Caco-2 (cell line): ENCODE measurements at regions not wholly inside any gene's neighbourhood (a gene's known extent, or its start where the extent isn't known, plus 50 kb on each side); places are given as distances from the start of the nearest gene placed in this dataset.
"Not testable (repeated sequence)": the region's sequence is repeated elsewhere in the genome, so short reads cannot be mapped to it uniquely, and the experiment has no call there.

Source experiments
- BruUV-seq: library from RNA; stranded (reverse); fragments of 400-500 nt; replicated peaks from 2 replicates; lab custom pipeline; 2021; lab: Mats Ljungman, UMichigan
- CTCF ChIA-PET: fragments of 300-600 bp; sonication (Branson Sonifier 250); formaldehyde crosslinking; loops from one replicate; lab custom pipeline; 2022; ENCODE audit warnings: antibody characterized with exemption; lab: Charles Lee
- POLR2A ChIA-PET: fragments of 300-600 bp; sonication (Branson Sonifier 250); formaldehyde crosslinking; loops from one replicate; lab custom pipeline; 2022; ENCODE audit warnings: antibody characterized with exemption; lab: Charles Lee
- DNase-seq, 2 experiments: peaks; one replicate each; pipeline versions ENCODE4 v3.0.0 to v3.0.0-alpha.2; 2020 to 2022
- H3K27me3 ChIP-seq: replicated peaks from 2 replicates; pipeline ENCODE4 v1.6.0; 2011; ENCODE audit warnings: low read length; ENCODE audit not compliant: control insufficient read depth, insufficient read depth
- H3K36me3 ChIP-seq: 2 replicates; pipeline ENCODE4 v1.5.1; 2011; ENCODE audit warnings: low read length; ENCODE audit not compliant: control insufficient read depth, insufficient read depth
- H3K4me1 ChIP-seq: fragments of 250-450 bp; sonication (Bioruptor Pico); 2 replicates; pipeline ENCODE4 v1.5.1; 2020; ENCODE audit warnings: mild to moderate bottlenecking
- H3K4me3 ChIP-seq: 2 replicates; pipeline ENCODE4 v1.5.1; 2011; ENCODE audit warnings: low read depth, mild to moderate bottlenecking, control low read depth, low read length
- H3K9me3 ChIP-seq: fragments of 250-450 bp; sonication (Bioruptor Pico); 2 replicates; pipeline ENCODE4 v1.5.1; 2020; ENCODE audit warnings: mild to moderate bottlenecking, moderate library complexity
- H3K27ac Mint-ChIP-seq: one replicate; pipeline ENCODE4 v1.8.0; 2022; ENCODE audit warnings: mixed read lengths; ENCODE audit not compliant: unreplicated experiment
- H3K27me3 Mint-ChIP-seq: one replicate; pipeline ENCODE4 v1.8.0; 2022; ENCODE audit warnings: mixed read lengths; ENCODE audit not compliant: insufficient read depth, unreplicated experiment
- H3K36me3 Mint-ChIP-seq: one replicate; pipeline ENCODE4 v1.8.0; 2022; ENCODE audit warnings: mild to moderate bottlenecking, mixed read lengths; ENCODE audit not compliant: insufficient read depth, unreplicated experiment
- H3K4me1 Mint-ChIP-seq: one replicate; pipeline ENCODE4 v1.8.0; 2022; ENCODE audit warnings: low read depth, mixed read lengths; ENCODE audit not compliant: unreplicated experiment
- H3K4me3 Mint-ChIP-seq: one replicate; pipeline ENCODE4 v1.8.0; 2022; ENCODE audit warnings: mild to moderate bottlenecking, moderate library complexity, mixed read lengths; ENCODE audit not compliant: unreplicated experiment
- H3K9me3 Mint-ChIP-seq: one replicate; pipeline ENCODE4 v1.8.0; 2022; ENCODE audit warnings: mixed read lengths; ENCODE audit not compliant: unreplicated experiment
- CTCF ChIP-seq, 2 experiments: fragments of 200-600 bp in 1 of 2; IDR thresholded peaks; 1 replicate in 1 of 2; 2 replicates in 1 of 2; pipeline versions ENCODE4 v1.5.1 to v1.8.0; 2011 to 2022; ENCODE audit warnings: antibody characterized with exemption in 1 of 2, control low read depth in 1 of 2, inconsistent platforms in 1 of 2, low read depth in 1 of 2, low read length in 1 of 2, mild to moderate bottlenecking in 1 of 2, moderate library complexity in 1 of 2; ENCODE audit not compliant: insufficient read depth in 1 of 2, severe bottlenecking in 1 of 2, unreplicated experiment in 1 of 2
- intact Hi-C: fragments of 100-400 bp; cut with micrococcal nuclease; formaldehyde crosslinking; loops from one replicate; pipeline ENCODE4 v1.10.0; 2022; ENCODE audit not compliant: unreplicated experiment

- Histone ChIP-seq H3K4me1 (no peaks in the 10 kb centered on the region), H3K9me3 (no peaks in the 10 kb centered on the region), H3K27me3 (no peaks in the 10 kb centered on the region), H3K36me3 (no peaks in the 10 kb centered on the region), H3K4me3 (no peak overlapping the region)
- POLR2A ChIA-PET = no interaction called here
- no peak for DNase-seq
- Mint-ChIP-seq H3K27me3 (no peaks in the 10 kb centered on the region), H3K4me3 (no peak overlapping the region), H3K27ac (no peak overlapping the region), H3K4me1 (no peaks in the 10 kb centered on the region), H3K9me3 (peaks cover 9% of the 10 kb centered on the region), H3K36me3 (no peaks in the 10 kb centered on the region)
- CTCF ChIA-PET = no interaction called here
- intact Hi-C loops = no loop called here
- no peak for TF ChIP-seq CTCF (IDR thresholded peaks at IDR 0.05; ENCODE audit: insufficient read depth in 1 of 2, low read depth in 1 of 2, low read length in 1 of 2, severe bottlenecking in 1 of 2, unreplicated experiment in 1 of 2)
- BruUV-seq = no TSS peak
Observed at GRCh38 chr5:119721775-119722174, 92.4 kb downstream of the FAM170A start.

GRCh38 chr5:119725291-119725690 is 95.9 kb downstream of the FAM170A start:
- H3K27ac Mint-ChIP-seq, CTCF ChIA-PET, H3K4me3 ChIP-seq, DNase-seq, intact Hi-C loops, H3K36me3 Mint-ChIP-seq, H3K9me3 ChIP-seq, H3K4me3 Mint-ChIP-seq, H3K4me1 Mint-ChIP-seq, BruUV-seq, H3K4me1 ChIP-seq, H3K27me3 Mint-ChIP-seq, POLR2A ChIA-PET, H3K27me3 ChIP-seq, H3K36me3 ChIP-seq: not testable (repeated sequence)
- peaks cover 12% of the 10 kb centered on the region for H3K9me3 Mint-ChIP-seq

- no peak overlapping the region for H3K4me3 ChIP-seq
- TF ChIP-seq CTCF (IDR thresholded peaks at IDR 0.05; ENCODE audit: insufficient read depth in 1 of 2, low read depth in 1 of 2, low read length in 1 of 2, severe bottlenecking in 1 of 2, unreplicated experiment in 1 of 2) = no peak
- Mint-ChIP-seq H3K27ac (no peak overlapping the region), H3K27me3 (peaks cover 10% of the 10 kb centered on the region), H3K4me3 (no peak overlapping the region), H3K4me1 (no peaks in the 10 kb centered on the region), H3K9me3 (peaks cover 12% of the 10 kb centered on the region), H3K36me3 (no peaks in the 10 kb centered on the region)
- no peaks in the 10 kb centered on the region for H3K4me1 ChIP-seq
- H3K27me3 ChIP-seq = no peaks in the 10 kb centered on the region
- ChIA-PET POLR2A (no interaction called here), CTCF (no interaction called here)
- H3K9me3 ChIP-seq = no peaks in the 10 kb centered on the region
- H3K36me3 ChIP-seq = no peaks in the 10 kb centered on the region
- no TSS peak for BruUV-seq
- intact Hi-C loops = no loop called here
- DNase-seq = no peak
Observed at GRCh38 chr5:119726544-119726943, 97.2 kb downstream of the FAM170A start.

- CTCF ChIA-PET = no interaction called here
- H3K4me3 ChIP-seq = no peak overlapping the region
- intact Hi-C loops = loop anchor here (10.0 kb wide), 1 partner anchor 395 kb away; no protein-coding TSS in a partner anchor
Observed at GRCh38 chr5:119740225-119740624, 110.9 kb downstream of the FAM170A start.

More at GRCh38 chr5:119740225-119740624, 110.9 kb downstream of the FAM170A start:
- Histone ChIP-seq H3K27me3 (no peaks in the 10 kb centered on the region), H3K36me3 (no peaks in the 10 kb centered on the region), H3K4me1 (no peaks in the 10 kb centered on the region), H3K9me3 (no peaks in the 10 kb centered on the region)
- no peak for TF ChIP-seq CTCF (IDR thresholded peaks at IDR 0.05; ENCODE audit: insufficient read depth in 1 of 2, low read depth in 1 of 2, low read length in 1 of 2, severe bottlenecking in 1 of 2, unreplicated experiment in 1 of 2)
- Mint-ChIP-seq H3K27ac (no peak overlapping the region), H3K36me3 (no peaks in the 10 kb centered on the region), H3K4me3 (no peak overlapping the region), H3K4me1 (no peaks in the 10 kb centered on the region), H3K9me3 (no peaks in the 10 kb centered on the region), H3K27me3 (peaks cover 3% of the 10 kb centered on the region)
- no peak for DNase-seq
- BruUV-seq = no TSS peak
- POLR2A ChIA-PET = no interaction called here
